Erythroblast (primary cell): ENCODE measurements at regions not wholly inside any gene's neighbourhood (a gene's known extent, or its start where the extent isn't known, plus 50 kb on each side); places are given as distances from the start of the nearest gene placed in this dataset.

Experiments
- GATA1 ChIP-seq: IDR thresholded peaks from 2 replicates; pipeline ENCODE4 v1.6.1; 2011; ENCODE audit warnings: low read depth, mild to moderate bottlenecking, control low read depth, low read length, moderate library complexity
- POLR2A ChIP-seq: IDR thresholded peaks from 2 replicates; pipeline ENCODE4 v1.6.1; 2011; ENCODE audit warnings: mild to moderate bottlenecking, low read length

GRCh38 chr12:91968076-91968776 is 177.4 kb downstream of the BTG1 start:
- TF ChIP-seq POLR2A: no peak
- TF ChIP-seq GATA1: no peak
